Spleen (tissue), 7 donors: ENCODE measurements at regions not wholly inside any gene's neighbourhood (a gene's known extent, or its start where the extent isn't known, plus 50 kb on each side); places are given as distances from the start of the nearest gene placed in this dataset.

Source experiments
- CTCF ChIP-seq, 11 experiments: fragments of 200-600 bp in 7 of 11; fragments of 450-650 bp in 4 of 11; sonication (generic) in 4 of 11; IDR thresholded peaks in 8 of 11; conservative IDR thresholded peaks in 3 of 11; 1 replicate in 7 of 11; 2 replicates in 4 of 11; pipeline versions ENCODE4 v1.4.0 to v1.8.0; 2016 to 2021; ENCODE audit warnings: antibody characterized with exemption in 11 of 11, inconsistent platforms in 4 of 11, mild to moderate bottlenecking in 1 of 11
- POLR2A ChIP-seq, 3 donors: fragments of 450-650 bp; IDR thresholded peaks; one replicate each; pipeline ENCODE4 v1.5.1; 2017; ENCODE audit warnings: antibody characterized with exemption in 3 of 3, mild to moderate bottlenecking in 1 of 3
- POLR2AphosphoS5 ChIP-seq, 3 donors: sonication (generic); formaldehyde crosslinking; IDR thresholded peaks; one replicate each; pipeline ENCODE4 v1.5.1; 2017; ENCODE audit warnings: antibody characterized with exemption in 3 of 3
- donor health status: DM: no; HTN: no; CAD: no; lungs with moderate emphysema.
- donor health status: DM: no; HTN: no; CAD: no.
- donor health status: DM: no; HTN: no; CAD: no.

DNA sequence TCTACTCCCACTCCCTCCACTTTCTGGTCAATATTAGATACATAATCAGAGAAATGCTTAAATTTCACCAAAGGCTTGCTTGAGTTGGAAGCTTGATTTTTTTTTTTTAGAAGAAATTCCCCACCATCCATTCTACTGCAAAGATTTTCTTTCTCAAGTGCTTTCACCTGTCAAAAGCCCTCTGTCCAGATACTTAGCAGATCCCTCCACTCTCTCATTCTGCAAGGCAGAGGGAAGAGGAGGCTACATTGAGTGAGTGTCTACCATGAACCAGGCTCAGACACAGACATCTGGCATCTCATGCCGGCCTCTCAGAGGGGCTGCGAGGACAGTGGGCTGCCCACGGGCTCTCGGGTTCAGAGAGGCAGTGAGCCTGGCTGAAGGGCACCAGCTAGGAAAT lies 127.6 kb upstream of the GSC start:
- TF ChIP-seq CTCF (IDR thresholded peaks at IDR 0.05 in 8 of 11, conservative IDR thresholded peaks at IDR 0.05 in 3 of 11) (no peak), POLR2A (IDR thresholded peaks at IDR 0.05) (no peak), POLR2AphosphoS5 (IDR thresholded peaks at IDR 0.05) (no peak)
